HFF-Myc (cell line): ENCODE measurements at regions not wholly inside any gene's neighbourhood (a gene's known extent, or its start where the extent isn't known, plus 50 kb on each side); places are given as distances from the start of the nearest gene placed in this dataset.

Source experiments
- DNase-seq: peaks from one replicate; pipeline ENCODE4 v3.0.0-alpha.2; 2011; ENCODE audit warnings: low read depth; ENCODE audit errors: extremely low read depth
- H3K4me3 ChIP-seq: replicated peaks from 2 replicates; pipeline ENCODE4 v1.5.1; 2011; ENCODE audit warnings: low read depth, mild to moderate bottlenecking, control low read depth, low read length
- CTCF ChIP-seq: IDR thresholded peaks from 2 replicates; pipeline ENCODE4 v1.5.1; 2012; ENCODE audit warnings: mild to moderate bottlenecking, low read depth, low read length, control low read depth; ENCODE audit errors: missing control alignments

- no peak overlapping the region for H3K4me3 ChIP-seq
- TF ChIP-seq CTCF, result no peak
- no peak for DNase-seq
Measured at GRCh38 chr11:15839061-15839460, 517.3 kb downstream of the SOX6 start.

GRCh38 chr11:15840966-15841365 is 515.4 kb downstream of the SOX6 start:
- H3K4me3 ChIP-seq, result no peak overlapping the region
- no peak for DNase-seq
- TF ChIP-seq CTCF, result no peak

GRCh38 chr11:15841931-15842740 is 514.2 kb downstream of the SOX6 start:
- no peak for DNase-seq
- H3K4me3 ChIP-seq, result no peak overlapping the region
- no peak for TF ChIP-seq CTCF

- no peak for DNase-seq
- no peak overlapping the region for H3K4me3 ChIP-seq
- no peak for TF ChIP-seq CTCF
Measured at GRCh38 chr11:15843309-15843872, 513.0 kb downstream of the SOX6 start.

GRCh38 chr11:15845261-15845660 is 511.1 kb downstream of the SOX6 start:
- TF ChIP-seq CTCF, result no peak
- no peak for DNase-seq
- no peak overlapping the region for H3K4me3 ChIP-seq

- H3K4me3 ChIP-seq, result no peak overlapping the region
- DNase-seq, result no peak
- TF ChIP-seq CTCF, result no peak
Measured at GRCh38 chr11:15848631-15849168, 507.6 kb downstream of the SOX6 start.
